GM18511 (cell line): ENCODE measurements at regions not wholly inside any gene's neighbourhood (a gene's known extent, or its start where the extent isn't known, plus 50 kb on each side); places are given as distances from the start of the nearest gene placed in this dataset.
"Not testable (repeated sequence)": the region's sequence is repeated elsewhere in the genome, so short reads cannot be mapped to it uniquely, and the experiment has no call there.

Source experiments
- ATAC-seq: cut with Tn5 transposase; IDR thresholded peaks from one replicate; pipeline ENCODE4 v1.9.1; 2021; ENCODE audit warnings: mild to moderate bottlenecking, moderate library complexity; ENCODE audit not compliant: unreplicated experiment

- ATAC-seq, result no peak
These were observed 94.5 kb upstream of the CPM start for GRCh38 chr12:69027411-69027881.

DNA sequence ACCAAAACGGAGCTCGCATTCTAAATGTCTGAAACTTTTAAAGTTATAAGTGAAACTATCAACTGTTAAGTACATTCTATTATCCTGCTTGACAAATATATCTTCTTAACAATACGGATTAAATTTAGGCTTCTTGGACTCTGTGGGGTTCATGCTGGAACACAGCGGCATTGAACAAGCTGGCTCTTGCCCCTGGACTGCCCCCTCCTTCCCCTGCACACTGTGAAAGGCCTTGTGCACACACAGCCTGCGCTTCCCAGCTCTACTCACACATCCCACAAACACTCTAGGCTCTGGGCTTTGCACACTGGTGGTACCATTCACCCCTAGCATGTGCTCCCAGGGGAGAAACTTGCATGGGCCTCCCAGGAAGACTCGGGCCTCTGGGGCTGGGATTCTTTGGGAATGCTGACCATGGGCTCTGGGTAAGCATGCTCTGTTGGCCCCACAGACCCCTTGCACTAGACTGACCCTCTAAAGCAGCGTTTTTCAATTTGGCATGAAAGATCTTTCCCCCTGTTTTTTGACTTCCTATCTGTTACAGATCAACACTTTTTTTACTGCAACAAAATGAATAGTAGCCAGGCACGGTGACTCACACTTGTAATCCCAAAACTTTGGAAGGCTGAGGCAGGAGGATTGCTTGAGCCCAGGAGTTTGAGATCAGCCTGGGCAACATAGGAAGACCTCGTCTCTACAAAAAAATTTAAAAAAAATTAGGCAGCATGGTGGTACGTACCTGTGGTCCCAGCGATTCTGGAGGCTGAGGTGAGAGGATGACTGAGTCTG, 96.2 kb upstream of the CPM start:
- no peak for ATAC-seq

- ATAC-seq, result no peak
These were observed 97.3 kb upstream of the CPM start for GRCh38 chr12:69030321-69030720.

DNA sequence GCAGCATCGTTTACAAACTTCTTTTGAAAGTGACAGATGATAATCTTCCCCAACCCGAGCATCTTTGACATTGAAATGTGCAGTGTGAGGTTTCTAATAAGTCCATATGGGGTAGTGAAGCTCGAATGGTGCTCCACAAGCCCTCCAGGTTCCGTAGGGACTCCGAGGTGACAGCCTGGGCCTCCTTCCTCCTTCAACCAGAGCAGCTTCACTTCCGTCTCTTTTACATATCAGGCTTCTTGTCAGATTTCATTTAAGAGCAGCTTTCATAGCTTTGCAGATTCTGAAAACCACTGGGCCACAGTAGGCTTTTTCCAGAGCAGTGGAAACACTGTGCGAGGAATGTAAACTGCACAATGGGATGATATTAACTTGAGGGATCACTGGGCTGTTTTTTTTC, 103.6 kb upstream of the CPM start:
- no peak for ATAC-seq

- no peak for ATAC-seq
These were observed 104.0 kb upstream of the CPM start for GRCh38 chr12:69036999-69037398.

DNA sequence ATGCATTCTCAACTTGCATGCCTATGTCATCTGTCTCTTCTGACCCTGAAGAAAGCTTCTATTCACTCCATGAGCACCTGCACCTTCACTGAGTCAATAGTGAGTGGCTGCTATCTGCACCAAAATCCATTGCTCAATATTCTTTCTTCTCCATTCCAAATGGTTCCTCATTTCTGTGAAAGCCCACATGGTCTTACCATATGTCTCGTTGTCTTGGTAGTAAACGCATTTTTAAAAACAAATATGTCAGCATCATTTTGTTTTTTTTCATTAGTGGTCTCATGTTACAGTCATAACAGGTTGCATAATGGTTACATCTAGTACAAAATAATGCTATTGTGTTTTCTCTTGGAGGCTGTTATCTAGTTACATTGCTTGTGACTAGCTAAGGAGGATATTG, 106.9 kb upstream of the CPM start:
- no peak for ATAC-seq

DNA sequence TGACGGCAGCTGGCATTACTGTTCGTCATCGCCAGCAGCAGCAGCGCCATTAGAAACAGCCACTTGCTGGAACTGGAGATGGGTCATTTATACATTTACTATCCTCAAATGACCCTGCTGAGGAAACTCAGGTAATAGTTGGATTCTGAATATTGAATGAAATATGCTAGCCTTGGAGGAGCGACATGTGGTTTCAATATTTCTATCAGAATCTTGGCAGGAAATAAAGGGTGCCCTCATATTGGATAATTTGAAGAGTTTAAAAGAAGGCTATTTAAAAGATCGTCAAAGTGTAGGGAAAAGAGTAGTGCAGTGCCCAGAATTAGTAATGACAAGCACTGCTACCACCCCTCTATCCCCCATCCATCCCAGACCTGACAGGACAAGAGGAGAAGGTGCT, 109.6 kb upstream of the CPM start:
- no peak for ATAC-seq

DNA sequence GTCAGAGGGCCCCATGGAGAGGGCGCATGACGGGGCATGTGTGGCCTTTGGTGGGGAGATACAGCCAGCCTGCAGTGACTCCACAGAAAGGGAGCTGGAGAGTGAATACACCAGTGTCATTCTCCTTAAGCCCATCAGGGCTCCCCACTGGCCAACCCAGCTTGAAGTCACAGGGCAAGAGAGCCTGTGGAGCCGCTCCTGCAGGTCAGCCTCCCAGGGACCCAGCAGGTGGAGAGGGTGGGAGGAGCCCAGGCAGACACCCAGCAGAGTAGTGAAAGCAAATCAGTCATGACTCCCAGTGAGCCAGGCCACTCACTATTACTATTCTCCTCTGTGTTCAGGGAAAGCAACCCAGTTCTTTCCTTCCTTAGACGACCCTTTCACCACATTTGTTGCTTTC, 110.0 kb upstream of the CPM start:
- ATAC-seq, result no peak

DNA sequence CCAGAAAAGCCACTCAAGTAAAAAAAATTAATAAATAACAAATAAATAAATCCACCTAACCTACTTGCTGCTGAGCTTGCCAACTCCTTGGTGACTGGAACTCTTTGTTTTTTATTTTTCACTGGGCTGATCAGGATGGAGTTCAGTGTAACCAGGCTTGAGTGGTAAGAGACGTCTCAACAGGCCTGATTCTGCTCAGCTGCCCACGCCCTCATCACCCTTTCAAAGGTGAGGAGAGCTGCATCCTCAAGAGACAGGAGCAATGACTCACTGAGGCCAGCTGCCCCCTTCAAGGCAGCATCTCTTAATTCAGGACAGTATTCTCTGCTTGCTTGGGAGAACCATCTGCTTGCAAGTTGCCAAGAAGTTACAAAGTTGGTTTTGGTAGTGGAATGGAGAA, 111.9 kb upstream of the CPM start:
- no peak for ATAC-seq

DNA sequence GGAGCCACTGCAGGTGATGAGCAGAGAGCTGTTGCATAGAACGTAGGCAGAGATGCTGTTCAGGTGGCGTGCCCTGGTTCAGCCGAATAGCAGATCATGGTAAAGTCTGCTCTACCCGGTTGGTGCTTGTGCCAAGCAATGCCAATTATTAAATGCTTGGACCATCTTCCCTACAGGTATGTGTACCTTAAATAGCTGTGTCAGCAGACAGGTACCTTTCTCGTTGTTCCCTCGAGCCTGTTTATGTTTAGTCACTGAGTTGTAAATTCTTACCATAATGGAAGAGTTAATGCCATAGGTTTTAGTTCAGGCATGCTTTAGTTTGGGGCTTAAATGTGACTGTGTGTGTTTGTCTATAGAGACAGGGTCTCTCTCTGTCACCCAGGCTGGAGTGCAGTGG, 112.5 kb upstream of the CPM start:
- no peak for ATAC-seq

DNA sequence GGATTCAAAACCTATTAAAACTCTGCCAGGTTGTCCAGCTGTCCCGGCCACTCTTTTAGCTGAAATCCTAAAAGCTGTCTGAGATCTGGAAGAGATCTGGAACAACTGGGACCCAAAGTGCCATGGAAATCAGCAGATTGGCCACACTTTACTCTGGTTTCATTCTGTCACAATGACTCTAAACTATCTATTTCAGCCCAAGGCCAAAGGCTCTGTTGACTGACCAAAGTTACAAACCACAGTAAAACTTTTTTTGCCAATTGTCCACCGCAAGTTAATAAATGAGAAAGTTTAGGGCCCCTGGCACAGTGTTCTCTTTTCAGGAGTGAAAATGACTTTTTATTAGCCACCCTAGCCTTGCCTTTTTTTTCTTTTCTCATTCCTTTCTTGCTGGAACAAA, 113.4 kb upstream of the CPM start:
- ATAC-seq, result no peak

- no peak for ATAC-seq
These were observed 113.9 kb upstream of the CPM start for GRCh38 chr12:69046920-69047319.

- ATAC-seq, result no peak
These were observed 115.0 kb upstream of the CPM start for GRCh38 chr12:69047990-69048389.

- not testable (repeated sequence) for ATAC-seq
These were observed 116.9 kb upstream of the CPM start for GRCh38 chr12:69049855-69050254.

- peak; percentile 54 for ATAC-seq
These were observed 119.8 kb upstream of the CPM start for GRCh38 chr12:69052613-69053408.

- ATAC-seq, result no peak
These were observed 121.5 kb upstream of the CPM start for GRCh38 chr12:69054343-69055056.

- no peak for ATAC-seq
These were observed 122.3 kb upstream of the CPM start for GRCh38 chr12:69055280-69055679.

DNA sequence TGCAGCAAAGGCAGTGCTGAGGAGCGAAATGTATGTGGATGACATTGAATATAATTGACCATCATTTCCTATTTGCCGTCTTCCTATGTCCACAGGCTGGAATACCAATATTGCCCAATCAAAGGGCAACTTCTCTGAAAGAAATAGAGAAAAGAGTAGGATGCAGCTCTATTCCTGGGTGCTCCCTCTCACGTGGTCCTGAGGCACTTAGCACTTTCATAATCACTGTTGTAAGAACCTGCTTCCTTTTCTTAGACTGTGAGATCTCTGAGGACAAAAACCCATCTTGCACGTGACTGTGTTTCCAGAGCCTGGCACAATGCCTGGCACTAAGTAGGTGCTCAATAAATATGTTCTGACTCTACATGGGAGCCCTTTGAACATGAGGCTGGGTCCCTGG, 122.7 kb upstream of the CPM start:
- no peak for ATAC-seq

- ATAC-seq, result no peak
These were observed 124.0 kb upstream of the CPM start for GRCh38 chr12:69056743-69057515.

DNA sequence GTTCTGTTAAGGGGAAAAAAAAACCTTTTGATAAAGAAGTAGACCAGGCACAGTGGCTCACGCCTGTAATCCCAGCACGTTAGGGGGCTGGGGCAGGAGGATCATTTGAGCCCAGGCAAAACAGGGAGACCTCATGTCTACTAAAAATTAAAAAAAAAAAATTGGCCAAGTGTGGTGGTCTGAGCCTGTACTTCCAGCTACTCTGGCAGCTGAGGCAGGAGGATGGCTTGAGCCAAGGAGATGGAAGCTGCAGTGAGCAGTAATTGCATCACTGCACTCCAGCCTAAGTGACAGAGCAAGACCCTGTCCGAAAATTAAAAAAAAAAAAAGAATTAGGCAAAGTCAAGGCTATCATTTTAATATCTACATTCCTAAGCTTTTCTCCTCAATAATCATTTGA, 124.8 kb upstream of the CPM start:
- ATAC-seq, result no peak
